BE2C (cell line): ENCODE measurements at regions not wholly inside any gene's neighbourhood (a gene's known extent, or its start where the extent isn't known, plus 50 kb on each side); places are given as distances from the start of the nearest gene placed in this dataset.

Experiments
- DNase-seq: peaks from one replicate; pipeline ENCODE4 v3.0.0-alpha.2; 2020
- H3K27me3 ChIP-seq: fragments of 250-450 bp; sonication (Bioruptor Pico); 2 replicates; pipeline ENCODE4 v1.5.1; 2020; ENCODE audit warnings: mild to moderate bottlenecking
- H3K36me3 ChIP-seq: fragments of 250-450 bp; sonication (Bioruptor Pico); 2 replicates; pipeline ENCODE4 v1.5.1; 2020; ENCODE audit warnings: mild to moderate bottlenecking
- H3K4me1 ChIP-seq: fragments of 250-450 bp; sonication (Bioruptor Pico); 2 replicates; pipeline ENCODE4 v1.5.1; 2020
- H3K4me3 ChIP-seq: 2 replicates; pipeline ENCODE4 v1.5.1; 2011; ENCODE audit warnings: low read depth, low read length
- H3K9me3 ChIP-seq: fragments of 250-450 bp; sonication (Bioruptor Pico); 2 replicates; pipeline ENCODE4 v1.5.1; 2020
- CTCF ChIP-seq: IDR thresholded peaks from 2 replicates; pipeline ENCODE4 v1.5.1; 2012; ENCODE audit warnings: mild to moderate bottlenecking, low read depth, low read length

DNA sequence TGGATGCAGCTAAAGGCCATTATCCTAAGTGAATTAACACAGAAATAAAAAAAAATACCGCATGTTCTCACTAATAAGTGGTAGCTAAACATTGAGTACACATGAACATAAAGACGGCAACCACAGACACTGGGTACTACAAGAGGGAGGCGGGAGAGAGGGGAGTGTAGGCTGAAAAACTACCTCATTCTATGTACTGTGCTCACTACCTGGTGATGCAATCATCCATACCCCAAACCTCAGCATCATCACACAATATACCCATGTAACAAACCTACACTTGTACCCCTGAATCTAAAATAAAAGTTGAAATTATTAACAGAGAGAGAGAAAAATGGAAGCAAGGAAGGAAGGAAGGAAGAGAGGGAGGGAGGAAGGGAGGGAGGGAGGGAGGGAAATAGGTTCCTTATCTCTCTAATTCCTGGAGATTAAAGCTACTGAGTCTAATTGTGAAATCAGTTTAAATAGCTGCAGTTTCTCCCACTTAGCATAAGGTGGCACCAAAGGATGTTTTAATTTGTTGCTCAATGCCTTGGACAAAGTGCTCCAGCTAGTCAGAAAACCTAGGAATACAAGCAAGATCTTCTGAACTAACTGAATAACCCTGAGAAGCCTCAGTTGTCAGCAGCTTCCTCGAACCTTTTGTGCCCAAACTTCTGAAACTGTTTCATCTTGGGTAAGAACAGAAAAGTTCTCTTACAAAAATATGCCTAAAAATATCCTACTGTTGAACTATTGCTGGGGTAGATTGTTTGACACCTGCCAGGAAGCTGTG is 79.4 kb upstream of the ATP11B start:
- H3K27me3 ChIP-seq: no peaks in the 10 kb centered on the region
- no peaks in the 10 kb centered on the region for H3K4me1 ChIP-seq
- H3K4me3 ChIP-seq: no peak overlapping the region
- TF ChIP-seq CTCF: peak; percentile 68
- H3K36me3 ChIP-seq: no peaks in the 10 kb centered on the region
- H3K9me3 ChIP-seq: no peaks in the 10 kb centered on the region
- no peak for DNase-seq

- DNase-seq: no peak
- Histone ChIP-seq H3K27me3 (no peaks in the 10 kb centered on the region), H3K36me3 (no peaks in the 10 kb centered on the region), H3K4me1 (no peaks in the 10 kb centered on the region), H3K4me3 (no peak overlapping the region), H3K9me3 (no peaks in the 10 kb centered on the region)
- no peak for TF ChIP-seq CTCF
These were observed 78.3 kb upstream of the ATP11B start for GRCh38 chr3:182715006-182715405.

DNA sequence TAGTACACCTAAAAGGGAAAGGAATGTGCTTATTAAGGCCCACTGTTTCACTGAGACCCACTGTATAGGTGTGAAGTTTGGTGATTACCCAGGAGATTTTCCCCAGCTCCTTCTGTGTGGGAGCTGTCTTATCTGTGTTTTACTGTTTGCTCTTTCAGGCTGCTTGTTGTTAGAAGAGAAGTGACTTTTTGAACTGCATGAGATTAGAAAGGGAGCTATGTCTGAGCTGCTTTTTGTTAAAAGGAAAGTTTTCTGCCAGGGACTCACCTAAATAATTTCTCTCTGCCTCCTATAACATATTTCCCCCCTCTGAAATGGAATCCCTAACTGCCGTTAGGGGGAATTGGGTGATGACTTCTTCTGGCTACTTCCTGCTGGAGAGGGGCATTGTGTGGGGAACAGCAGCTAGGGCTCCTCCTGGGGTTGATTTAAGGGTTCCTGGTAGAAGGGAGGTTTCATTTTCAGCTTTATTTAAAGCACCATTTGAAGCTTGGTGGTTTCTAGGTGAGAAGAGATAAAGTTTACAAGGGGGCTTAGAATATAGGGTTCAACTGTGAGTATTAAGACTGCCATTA is 77.1 kb upstream of the ATP11B start:
- Histone ChIP-seq H3K4me1 (no peaks in the 10 kb centered on the region), H3K9me3 (no peaks in the 10 kb centered on the region), H3K27me3 (no peaks in the 10 kb centered on the region), H3K4me3 (no peak overlapping the region), H3K36me3 (no peaks in the 10 kb centered on the region)
- TF ChIP-seq CTCF: no peak
- no peak for DNase-seq

DNA sequence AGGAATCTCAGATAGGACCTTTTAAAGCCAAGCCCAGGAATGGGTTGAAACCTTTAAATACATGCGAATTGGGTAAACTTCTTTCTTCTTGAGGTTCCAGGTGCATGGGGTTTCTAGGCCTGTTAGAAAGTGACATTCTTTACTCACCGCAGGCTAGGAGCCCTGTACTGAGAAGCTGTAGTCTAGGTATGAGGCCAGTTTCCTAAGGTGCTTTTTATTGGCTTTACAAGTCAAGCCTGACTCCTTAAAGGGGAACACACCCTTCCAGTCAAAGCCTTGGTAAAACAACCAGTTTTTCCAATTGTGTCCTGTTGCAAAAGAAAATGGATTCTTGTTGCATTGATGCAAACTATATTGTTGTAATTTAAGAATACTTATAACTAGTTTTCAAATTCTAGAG is 76.1 kb upstream of the ATP11B start:
- no peak for TF ChIP-seq CTCF
- Histone ChIP-seq H3K4me1 (no peaks in the 10 kb centered on the region), H3K9me3 (no peaks in the 10 kb centered on the region), H3K27me3 (no peaks in the 10 kb centered on the region), H3K36me3 (no peaks in the 10 kb centered on the region), H3K4me3 (no peak overlapping the region)
- DNase-seq: no peak

DNA sequence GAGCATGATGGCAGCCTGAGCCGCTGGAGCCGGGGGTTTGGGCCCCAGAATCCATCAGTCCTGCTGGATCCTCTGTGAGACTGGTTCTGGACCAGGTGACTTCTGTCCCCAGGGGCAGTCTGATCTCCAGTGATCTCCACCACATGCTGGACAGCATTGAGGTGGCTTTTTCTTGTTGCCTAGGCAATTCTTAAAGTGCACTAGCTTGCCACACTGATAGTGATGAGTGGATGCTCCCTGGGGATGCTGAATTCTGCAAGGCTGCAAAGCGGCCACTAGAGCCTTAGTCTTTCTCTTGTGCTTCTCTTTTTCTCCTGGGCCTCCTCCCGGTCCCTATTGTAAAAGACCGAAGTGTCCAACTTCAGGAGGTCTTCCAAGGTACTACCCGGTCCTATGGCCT is 70.4 kb upstream of the ATP11B start:
- H3K27me3 ChIP-seq: no peaks in the 10 kb centered on the region
- no peaks in the 10 kb centered on the region for H3K36me3 ChIP-seq
- peaks cover 3% of the 10 kb centered on the region; the same call in 1 of the 2 replicates for H3K4me1 ChIP-seq
- H3K4me3 ChIP-seq: no peak overlapping the region
- H3K9me3 ChIP-seq: no peaks in the 10 kb centered on the region
- TF ChIP-seq CTCF: no peak
- DNase-seq: peak; percentile 10

- Histone ChIP-seq H3K4me3 (no peak overlapping the region), H3K36me3 (no peaks in the 10 kb centered on the region), H3K27me3 (no peaks in the 10 kb centered on the region), H3K9me3 (no peaks in the 10 kb centered on the region), H3K4me1 (peaks cover 3% of the 10 kb centered on the region; the same call in 1 of the 2 replicates)
- DNase-seq: no peak
- TF ChIP-seq CTCF: no peak
These were observed 69.7 kb upstream of the ATP11B start for GRCh38 chr3:182723596-182723995.
